NCI-H510A (cell line): ENCODE measurements at regions not wholly inside any gene's neighbourhood (a gene's known extent, or its start where the extent isn't known, plus 50 kb on each side); places are given as distances from the start of the nearest gene placed in this dataset.

Experiments used
- DNase-seq: peaks from one replicate; lab custom pipeline; 2025; lab: John Stamatoyannopoulos, UW

DNA sequence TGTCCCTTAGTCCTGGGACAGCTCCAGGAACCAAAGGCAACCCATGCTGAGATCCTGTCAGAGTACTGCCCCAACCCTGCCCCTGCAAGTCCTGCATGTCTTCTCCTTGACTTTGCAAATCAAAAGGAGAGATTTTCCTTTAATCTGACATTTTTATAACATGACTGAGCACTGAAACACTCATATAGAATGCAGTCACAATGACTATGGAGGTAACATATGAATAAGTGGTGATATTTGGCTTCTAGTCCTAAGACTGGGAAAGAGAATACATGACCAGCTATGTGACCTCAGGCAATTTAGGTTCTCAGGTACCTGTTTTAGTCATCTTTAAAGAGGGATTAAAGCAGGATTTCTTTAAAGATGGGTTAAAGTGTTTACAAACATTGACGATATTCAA lies 941.6 kb upstream of the CDH8 start:
- DNase-seq: no peak

DNA sequence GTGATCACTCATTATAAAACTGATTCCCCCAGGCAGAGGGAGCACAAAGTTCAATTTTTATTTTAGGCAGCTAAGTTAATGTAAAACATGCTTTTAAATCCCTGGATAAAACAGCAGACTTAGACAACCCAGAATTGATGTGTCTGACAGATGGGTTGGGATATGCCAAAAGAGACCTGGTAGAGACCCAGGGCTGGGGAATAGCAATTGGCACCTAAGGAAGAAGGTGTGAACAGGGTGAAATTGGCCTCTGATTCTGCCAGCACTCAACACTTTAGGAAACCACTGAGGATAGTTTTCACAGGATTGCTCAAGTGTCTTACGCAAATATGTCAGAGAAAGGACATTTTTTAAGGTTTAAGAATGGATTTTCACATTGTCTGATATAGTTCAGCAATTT lies 938.2 kb upstream of the CDH8 start:
- no peak for DNase-seq

DNA sequence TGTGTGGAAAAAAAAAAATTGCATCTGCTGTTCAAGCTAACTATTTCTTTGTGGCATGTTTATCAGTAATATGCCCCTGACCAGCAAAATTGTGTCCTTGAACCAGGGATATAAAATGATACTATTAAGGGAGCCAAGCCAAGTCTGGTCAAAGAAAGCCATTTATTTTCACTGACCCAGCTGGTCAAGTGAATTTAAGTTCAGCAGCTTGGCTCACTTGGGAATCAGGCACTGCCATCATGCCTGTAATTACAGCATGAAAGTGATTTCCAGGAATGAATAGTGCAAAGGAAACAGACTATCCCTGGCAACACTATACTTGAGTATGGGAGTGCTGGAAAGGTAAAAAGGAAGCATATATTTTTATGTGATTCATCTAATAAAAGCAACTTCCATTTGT lies 934.6 kb upstream of the CDH8 start:
- no peak for DNase-seq

DNA sequence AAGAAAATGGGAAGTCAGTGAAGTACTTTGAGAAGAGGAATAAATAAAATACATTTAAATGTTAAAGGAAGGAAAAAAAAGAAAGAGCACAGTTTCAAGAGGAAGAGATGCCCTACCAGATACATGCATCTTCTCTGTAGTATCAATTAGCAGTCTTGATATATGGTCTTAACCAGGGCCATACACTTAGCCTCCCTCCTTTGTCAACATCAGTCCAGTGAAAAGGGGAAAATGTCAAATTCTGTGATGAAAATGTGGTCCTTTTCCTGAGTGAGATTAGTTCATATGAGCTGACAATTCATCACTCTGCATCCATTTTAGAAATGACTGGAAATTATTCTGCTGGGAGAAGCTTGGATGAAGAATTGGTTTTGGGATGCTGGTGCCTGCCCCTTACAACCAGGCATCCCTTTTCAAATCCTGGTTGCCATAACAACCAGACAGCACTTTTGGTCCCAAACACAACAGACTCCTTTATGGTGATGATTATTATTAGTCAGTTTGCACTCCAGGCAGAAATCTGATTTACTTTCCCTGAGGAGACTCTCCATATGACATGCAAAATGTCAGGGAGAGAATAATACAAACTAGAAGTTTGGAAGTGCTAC lies 933.6 kb upstream of the CDH8 start:
- no peak for DNase-seq

DNA sequence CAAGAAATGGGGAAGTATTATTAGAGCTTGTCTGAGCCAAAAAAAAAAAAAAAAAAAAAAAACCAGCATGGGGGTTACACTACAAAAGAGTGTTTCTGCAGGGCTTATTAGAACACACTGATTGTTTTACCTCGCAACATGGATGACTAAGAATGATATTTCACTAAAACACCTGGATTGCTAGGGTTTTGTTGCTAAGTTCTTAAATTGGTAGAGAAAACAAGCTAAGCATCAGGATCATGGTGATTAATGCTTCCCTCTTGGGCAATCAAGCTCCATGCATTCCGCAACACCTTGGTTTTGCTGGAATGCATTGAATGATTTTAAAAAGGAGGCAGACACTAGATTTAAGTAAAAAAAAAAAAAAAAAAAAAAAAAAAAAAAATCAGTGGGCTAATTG lies 931.4 kb upstream of the CDH8 start:
- DNase-seq: no peak

DNA sequence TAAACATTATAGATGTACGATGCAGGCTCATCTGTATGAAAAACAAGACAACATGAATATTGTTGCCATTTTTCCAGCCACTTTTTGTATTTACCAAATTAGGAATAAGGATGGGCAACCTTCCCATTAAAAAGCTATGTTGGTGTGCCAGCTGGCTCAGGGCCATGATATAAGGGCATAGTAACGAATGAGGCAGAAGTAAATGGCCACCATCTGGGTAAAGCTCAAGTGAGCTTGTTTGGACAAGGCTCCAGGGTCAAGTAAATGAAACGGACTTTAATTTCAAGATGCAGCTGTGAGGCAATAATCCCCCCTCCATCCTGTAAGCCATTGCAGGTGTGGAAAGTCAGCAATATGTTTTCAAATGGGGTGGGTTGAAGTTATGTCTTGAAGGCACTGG lies 930.9 kb upstream of the CDH8 start:
- no peak for DNase-seq

DNA sequence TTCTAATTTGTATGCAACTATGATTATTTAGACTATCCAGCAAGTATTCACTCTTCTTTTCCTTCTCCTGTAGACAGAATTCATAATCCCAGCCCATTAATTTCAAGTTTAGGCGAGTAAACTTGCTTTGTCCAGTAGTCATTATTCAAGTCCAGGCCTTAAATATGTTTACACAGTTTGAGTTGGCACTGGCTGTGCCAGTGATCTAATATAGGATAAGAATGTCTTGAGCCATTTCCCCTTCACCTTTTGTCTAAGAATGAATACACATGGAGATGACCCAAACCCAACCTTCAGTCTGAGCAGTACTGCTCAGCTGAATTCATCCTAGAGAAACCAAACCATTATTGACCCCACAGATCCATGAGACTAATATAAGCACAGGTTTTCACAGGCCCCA lies 930.4 kb upstream of the CDH8 start:
- DNase-seq: no peak

DNA sequence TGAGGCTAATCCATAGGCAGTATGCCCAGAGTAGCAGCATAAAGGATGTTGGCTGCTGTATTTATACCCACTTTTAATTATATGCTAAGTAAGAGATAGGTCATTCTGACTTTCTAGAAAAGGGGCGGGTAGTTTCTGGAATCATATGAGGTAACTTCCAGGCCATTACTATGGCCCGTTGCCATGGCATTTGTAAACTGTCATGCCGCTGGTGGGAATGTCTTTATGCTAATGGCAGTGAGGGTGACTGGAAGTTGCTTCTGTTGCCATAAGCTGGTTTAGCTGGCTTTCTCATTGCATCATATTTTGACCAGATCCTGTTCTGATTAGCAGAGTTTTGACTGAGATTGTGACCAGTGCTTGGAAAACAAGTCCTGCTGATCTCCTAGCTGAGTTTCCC lies 929.6 kb upstream of the CDH8 start:
- DNase-seq: no peak

DNA sequence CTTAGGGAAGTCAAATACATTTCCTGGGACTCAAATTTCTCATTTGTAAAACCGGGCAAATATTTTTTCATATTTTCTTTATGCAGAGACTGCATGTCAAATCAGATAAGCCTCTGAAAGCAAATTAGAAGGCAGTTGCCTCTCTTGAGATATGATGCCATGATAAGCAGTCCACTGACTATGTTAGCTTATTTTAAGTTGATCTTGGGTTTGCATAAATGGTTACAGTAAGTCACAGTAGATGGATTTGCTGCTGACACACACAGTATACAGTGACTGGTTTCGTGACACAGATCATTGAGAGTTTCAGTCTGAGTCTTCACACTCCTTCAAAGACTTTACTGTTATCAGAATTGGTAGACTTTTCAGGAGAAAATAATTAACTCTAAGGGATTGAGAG lies 927.6 kb upstream of the CDH8 start:
- DNase-seq: no peak

DNA sequence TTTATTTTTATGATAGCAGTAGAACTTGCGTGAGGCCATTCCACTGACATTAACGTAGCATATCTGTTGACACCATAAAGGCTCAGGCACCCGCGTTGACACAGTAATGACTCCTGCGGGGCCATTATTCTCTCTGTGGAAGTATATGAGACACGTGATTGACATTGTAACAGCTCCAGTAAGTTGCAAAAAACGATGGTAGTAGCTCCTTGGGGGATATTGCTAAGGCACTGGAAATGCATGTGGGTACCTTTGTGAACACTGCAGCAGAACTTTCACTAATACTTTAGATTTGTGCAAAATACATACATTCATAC lies 918.8 kb upstream of the CDH8 start:
- DNase-seq: no peak

DNA sequence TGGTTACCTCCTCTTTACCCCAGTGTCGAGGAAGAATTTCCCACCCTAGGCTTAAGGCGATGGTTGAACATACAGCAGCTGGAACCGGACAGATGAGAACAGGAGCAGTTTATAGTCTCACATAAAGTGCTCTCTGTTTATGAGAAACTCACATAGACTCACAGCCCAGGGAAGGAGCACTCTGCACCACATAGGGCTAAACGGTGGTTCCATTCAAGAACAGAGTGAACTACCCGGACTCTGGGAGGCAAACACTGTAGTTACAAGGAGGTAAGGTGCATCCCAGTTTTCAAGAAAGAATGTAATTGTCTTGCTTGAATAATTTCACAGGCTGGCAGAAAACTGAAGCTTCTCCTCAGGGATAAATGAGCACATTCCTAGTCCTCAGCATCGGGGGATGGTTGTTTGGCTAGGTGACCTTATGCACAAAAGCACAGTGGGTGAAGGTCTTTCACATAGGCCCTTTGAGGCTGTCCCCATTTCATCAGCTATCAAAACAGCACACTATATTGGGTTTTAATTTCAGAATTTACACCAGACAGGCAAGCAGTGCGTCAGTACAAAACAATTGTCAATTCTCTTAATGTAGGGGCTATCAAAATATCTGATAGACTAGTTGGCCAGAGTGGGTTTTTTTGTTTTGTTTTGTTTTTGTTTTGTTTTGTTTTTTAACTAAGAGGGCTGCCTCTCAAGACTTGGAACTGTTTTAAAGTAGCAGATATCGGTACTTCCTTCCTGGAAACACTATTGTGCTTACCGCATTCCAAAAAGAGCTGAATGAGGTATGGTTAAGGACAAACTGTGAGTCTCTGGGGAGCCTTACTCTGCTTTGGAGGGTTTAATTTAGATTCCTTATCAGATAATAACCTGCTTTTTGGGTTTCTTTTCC lies 918.1 kb upstream of the CDH8 start:
- DNase-seq: no peak

DNA sequence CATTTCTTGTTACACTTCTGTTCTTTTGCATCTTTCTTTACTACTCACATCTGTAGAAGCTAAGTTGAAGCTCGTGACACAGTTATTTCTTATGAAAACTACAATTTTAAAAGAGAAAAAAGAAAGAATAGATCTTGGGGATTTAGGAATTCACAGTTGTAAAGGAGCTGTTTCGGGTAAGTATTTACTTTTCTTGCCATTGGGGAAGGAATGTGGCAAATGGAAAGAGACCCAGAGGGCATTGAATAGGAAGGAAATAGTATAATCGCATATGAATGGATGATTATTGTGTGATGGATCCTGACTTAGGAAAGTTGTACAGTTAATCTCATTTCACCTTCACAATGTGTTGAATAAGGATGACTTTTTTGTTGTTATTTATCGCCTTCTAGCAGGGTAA lies 914.1 kb upstream of the CDH8 start:
- DNase-seq: no peak

DNA sequence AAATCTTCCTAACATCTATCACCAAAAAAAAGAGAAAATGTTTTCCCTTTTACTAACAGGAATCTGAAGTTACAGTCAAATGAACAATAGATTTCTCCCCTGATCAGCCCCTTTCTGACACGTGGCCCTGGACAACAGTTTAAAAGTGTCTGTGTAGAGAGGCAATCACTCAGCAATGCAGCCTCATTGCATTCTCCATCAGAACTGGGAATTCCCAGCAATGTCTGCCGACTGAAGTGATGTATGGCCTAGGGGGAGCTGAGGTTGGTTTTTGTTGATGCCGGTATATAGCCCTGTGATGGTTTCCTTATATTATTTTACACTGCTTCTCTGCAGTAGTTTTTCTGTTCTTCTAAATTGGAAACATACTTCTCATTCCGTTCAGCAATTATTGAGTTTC lies 904.3 kb upstream of the CDH8 start:
- DNase-seq: no peak

DNA sequence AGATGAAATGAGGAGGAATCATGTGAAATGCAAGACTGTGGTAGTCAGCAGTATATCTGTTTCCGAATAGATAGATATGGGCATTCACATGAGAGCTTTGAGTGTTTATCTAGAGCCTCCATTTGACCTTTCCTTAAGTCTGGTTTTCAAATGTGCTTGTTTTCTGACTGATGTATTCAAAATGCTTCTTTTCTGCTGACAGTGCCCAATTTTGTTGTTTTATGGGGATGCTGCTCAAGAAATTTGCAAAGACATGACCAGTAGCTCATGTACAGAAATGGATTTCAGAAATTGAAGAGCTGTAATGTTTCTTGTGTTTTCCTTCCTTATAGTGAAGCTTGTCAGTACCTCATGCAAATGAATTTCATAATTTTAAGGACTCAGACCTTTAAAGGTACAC lies 903.4 kb upstream of the CDH8 start:
- DNase-seq: no peak

DNA sequence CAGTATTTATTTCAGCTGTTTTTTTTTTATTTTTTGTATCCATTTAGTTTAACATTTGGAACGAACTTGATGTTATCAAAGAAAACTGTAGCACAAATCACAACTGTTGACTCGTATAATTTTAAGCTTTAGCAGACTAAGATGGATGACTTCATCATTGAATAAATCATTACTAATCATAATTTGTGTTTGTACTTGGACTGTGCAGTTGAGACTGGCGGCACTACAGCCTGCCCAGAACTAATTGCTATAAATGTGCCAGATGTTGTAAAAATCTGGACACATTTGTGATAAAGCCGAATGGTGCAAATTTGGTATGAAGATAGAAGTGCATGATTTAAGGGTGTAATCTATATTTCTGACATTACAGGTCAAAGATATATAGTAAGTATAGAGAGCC lies 897.7 kb upstream of the CDH8 start:
- no peak for DNase-seq

DNA sequence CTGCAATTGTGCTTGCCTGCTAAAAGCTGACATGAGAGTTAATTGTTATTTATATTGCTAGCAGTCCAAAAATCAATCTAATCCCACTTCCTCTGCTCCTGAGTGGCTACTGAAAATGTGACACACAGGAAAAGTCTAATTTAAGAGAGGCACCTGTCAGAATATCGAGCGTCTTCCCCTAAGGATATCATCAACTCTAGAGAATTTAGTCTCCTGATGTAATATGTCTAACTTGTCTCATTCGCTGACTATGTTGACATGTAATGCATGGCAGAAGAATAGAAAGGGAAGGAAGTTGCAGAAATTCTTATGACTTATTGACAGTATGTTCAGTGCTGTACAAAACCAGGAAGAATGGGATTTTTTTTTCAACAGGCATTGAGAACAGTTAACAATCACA lies 893.4 kb upstream of the CDH8 start:
- no peak for DNase-seq

DNA sequence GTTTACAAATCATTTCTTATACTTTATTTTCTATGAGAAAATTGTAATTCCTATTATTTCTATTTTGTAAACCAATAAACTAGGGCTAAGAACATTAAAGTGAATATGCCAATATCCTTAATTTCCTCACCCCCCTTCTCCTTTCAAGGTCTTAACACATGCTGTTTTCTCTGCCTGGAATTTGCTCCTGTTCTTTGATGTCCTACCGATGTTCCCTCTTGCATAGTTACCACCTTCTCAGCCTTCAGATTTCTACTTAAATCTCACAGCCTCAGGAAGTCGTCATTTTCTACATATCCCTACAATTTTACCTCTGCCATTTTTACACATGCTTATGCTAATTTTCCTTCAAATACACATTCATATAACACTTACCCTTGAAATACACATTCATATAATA lies 890.9 kb upstream of the CDH8 start:
- no peak for DNase-seq

DNA sequence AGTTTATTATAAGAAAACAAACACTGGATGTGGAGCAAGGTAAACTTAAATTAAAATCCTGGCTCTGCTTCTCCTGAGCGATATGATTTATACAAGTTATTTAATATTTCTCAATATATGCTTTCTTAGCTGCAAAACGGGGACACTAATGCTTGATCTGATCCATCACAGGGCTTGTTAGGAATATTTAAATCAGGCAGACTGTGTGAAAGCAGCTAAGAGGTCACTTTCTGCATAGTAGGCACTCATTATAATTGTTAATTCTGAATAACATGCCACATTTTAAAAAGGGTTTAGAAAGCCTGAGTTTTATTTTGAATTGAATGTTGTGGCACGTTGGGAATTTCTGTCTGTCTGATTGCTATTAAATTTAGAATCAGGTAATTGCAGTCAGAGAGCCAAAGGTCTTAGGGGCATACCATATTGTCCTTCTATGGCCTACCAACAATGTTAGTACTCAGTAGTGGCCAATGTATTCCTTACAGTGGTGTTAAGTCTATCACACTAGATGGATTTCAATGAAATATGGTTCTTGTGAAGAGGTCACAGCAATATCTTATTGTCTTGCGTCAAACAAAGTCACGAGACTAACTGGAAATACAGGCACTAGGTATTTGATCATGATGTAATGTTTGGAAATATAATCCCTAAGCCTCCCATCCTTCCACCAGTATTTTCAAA lies 890.0 kb upstream of the CDH8 start:
- DNase-seq: no peak

DNA sequence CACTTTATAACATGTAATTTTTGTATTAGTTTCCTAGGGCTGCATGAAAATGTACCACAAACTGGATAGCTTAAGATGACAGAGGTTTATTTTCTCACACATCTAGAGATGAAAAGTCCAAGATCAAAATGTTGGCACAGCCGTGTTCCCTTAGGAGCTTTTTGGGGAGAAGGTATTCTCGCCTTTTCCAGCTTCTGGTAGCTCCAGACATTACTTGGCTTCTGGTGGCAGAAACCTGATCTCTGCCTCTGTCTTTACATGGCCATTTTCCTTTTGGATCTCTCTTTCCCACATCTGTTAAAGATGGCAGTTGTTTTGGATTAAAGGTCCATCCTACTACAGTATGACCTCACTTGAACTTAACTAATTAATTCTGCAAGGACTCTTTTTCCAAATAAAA lies 885.7 kb upstream of the CDH8 start:
- DNase-seq: no peak

DNA sequence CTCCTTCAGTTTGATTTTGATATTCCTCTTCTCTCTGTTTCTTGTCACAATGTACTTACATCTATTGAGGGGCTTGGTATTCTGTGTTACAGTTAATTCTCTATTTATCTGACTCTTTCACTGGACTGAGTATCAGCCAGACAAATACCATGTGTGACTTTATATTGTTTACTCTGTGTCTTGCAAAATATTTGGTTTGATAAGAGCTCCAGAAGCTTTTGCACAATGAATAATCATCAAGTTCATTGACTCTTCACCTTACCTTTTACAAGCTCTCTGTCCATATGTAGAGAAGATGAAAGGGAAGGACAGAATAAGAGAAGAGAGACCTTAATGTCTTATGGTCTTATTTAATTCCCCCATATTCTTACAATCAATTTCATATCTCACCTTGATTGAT lies 877.7 kb upstream of the CDH8 start:
- DNase-seq: no peak

DNA sequence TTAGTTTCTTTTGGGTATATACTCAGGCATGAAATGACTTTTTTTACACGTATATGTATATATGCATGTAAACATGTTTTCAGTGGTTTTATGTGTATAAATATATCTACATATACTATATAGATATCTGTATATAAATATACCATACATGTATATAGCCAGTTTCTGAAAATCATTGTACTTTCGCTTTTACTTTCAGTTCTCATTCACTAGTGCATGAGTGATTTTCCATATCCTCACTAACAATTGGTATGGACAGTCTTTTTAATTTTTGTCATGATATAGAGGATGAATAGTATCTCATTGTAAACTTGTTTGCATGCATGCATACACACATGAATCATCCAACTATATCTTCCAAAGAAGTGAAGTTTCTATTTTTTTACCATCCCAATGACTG lies 877.1 kb upstream of the CDH8 start:
- no peak for DNase-seq

DNA sequence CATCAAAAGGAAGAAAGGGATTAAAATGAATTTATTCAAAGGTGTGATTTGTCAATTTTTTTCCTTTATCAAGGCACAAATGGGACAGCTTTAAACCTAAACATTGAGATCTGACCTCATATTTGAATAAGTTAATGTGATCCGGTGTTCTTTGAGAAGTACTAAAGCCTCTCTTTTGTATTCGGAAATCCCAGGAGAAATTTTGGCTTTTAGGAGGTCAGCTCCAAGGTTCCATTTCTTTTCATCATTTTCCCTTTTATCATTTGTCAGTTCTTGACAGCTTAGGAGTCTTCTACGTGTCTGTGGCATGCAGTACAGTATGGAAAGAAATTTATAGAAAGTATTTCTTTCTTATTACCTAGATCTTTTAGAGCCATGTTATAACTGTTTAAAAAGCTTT lies 873.4 kb upstream of the CDH8 start:
- no peak for DNase-seq

DNA sequence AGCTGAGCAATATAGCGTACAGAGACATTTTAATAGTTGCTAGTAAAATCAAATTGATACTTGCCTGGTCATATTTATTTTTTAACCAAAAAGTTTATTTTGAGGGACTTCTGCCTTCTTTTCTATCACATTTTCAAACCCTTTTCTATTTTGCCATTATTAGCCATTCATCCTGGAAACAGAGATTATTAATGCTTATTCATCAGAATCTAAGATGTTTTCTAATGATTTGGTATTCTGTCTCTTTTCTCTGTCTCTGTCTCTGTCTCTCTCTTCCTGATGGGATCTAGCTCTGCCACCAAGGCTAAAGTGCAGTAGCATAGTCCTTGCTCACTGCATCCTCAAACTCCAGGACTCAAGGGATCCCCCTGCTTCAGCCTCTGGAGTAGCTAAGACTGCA lies 871.3 kb upstream of the CDH8 start:
- DNase-seq: no peak
